ENCODE measurements at regions not wholly inside any gene's neighbourhood (a gene's known extent, or its start where the extent isn't known, plus 50 kb on each side); places are given as distances from the start of the nearest gene placed in this dataset.

DNA sequence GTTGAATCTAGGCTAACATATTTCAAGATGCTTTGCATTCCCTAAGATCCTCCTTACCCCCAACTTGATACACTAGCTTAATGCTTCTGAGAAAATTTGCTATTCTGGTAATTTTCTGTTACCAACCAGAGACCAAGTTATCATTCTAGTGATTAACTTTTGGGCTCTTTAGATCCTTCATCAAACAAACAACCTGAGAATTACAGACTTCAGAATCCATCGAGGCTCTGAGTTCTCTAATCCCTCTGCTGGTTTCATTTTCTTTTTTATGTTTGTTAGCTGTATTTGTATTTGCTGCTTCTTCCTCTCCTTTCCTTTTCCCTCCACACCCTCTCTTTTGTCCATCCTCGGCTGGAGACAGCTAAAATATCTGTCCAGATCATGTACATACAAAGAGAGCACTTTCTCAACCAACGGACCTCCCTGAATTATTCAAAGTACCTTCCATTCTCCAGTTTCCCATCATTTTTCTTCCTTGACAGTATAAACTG lies 98.7 kb upstream of the RIPOR2 start:
- in situ Hi-C loops (cut with MboI; ENCODE audit: low pct_unique_long_range_greater_than_20kb, low sequenced_read_pairs) = no loop called here
- DNase-seq = no peak

DNA sequence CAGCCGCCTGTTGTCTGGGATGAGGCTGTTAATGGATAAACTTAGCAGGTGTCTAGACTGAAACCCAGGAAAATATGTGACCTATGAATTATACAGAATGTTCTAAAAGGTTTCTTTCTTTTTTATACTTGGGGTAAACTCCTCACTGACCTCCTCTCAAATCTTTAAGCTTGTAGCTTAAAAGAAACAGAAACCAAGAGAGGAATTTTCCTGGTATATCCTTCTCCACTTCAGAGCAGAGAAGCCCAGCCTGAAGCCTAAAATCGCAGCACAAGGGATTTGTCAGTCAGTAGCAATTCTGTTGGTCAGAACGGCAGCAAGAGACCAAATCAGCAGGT lies 99.4 kb upstream of the RIPOR2 start:
- in situ Hi-C loops (cut with MboI; ENCODE audit: low pct_unique_long_range_greater_than_20kb, low sequenced_read_pairs) = no loop called here
- DNase-seq = no peak

DNA sequence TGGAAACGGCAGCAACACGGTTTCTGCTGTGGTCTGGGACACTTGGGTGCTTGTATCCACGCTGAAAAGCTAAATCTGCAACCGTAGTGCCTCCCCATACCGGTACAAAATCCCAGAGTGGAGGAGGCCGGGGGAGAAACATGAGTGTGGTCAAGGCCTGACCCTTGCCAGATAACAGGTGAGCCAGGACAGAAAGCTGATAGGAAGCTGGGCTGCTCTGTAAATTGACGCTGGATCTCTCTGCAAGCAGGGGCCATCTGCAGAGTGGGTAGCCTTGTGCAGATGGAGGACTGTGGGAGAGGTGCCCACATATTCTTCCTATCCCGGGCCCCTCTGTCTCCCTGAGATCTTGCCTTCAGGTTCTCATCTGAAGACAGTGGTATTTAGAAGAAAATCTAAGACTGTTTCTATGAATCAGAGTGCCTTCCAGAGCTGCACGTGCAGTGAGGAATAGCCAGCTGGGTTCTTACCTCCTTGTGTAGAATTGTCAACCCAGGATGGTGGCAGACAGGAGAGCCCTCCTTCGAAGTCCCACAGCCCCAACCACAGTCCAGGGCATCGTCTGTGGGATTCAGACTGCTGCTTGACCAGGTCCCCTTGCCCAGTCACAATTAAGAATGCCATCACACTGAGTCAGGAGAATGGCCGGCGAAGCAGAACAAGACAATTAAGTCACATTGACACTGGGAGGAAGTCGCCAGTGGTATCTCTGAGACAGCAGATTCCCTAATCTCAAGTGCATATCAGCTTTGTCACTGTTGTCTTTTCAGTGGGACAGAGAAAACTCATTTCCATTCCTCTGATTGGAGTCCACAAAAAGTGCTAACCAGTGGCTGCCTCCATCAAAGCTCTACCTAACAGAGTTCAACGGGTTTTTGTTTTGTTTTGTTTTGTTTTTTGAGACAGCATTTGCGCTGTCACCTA lies 100.0 kb upstream of the RIPOR2 start:
- in situ Hi-C loops (cut with MboI; ENCODE audit: low pct_unique_long_range_greater_than_20kb, low sequenced_read_pairs) = no loop called here
- DNase-seq = peak; percentile 75

DNA sequence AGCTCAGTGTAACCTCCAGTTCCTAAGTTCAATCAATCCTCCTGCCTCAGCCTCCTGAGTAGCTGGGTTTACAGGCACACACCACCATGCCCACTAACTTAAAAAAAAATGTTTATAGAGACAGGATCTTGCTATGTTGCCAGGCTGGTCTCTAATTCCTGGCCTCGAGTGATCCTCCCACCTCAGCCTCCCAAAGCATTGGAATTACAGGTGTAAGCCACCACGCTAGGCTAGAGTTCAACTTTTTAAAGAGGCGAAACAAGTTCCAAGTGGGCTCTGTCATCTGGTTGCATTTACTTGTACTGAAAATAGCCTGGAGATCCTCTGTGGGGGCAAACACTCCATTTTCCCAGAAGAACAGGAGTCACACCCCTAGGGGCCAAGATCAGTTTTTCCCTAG lies 100.7 kb upstream of the RIPOR2 start:
- in situ Hi-C loops (cut with MboI; ENCODE audit: low pct_unique_long_range_greater_than_20kb, low sequenced_read_pairs) = no loop called here
- DNase-seq = no peak

DNA sequence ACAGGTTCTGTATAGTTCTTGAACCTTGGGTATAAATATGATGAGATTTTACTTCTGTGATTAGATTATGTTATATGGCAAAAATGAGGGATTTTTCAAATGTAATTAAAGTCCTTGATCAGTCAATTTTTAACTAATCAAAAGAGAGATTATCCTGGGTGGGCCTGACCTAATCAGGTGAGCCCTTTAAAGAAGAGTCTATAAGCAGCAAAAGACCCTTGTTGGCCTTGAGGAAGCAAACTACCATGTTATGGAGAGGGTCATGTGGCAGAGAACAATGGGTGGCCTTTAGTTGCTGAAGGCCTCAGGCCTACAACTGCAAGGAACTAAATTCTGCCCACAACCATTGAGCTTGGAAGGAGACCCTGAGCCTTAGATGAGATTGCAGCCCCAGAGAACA lies 102.5 kb upstream of the RIPOR2 start:
- in situ Hi-C loops (cut with MboI; ENCODE audit: low pct_unique_long_range_greater_than_20kb, low sequenced_read_pairs) = no loop called here

DNA sequence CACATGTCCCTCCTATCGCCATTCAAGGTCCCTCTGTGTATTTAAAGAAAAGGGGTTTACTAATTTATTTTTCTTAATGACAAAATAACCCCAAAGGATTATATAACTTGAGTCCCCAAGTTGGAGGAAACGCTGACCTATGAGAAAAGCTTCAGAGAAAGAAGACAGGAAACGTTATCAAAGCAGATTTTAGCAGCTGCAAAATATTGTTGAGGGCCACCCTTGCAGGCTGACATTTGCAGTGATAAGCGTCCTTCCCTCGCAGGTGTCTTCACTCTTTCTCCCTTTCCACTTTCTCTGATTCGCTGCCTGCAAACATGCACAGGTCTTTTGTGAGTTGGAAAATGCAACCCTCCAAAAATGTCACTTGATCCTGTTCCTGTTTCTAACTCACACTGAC lies 103.2 kb upstream of the RIPOR2 start:
- in situ Hi-C loops (cut with MboI; ENCODE audit: low pct_unique_long_range_greater_than_20kb, low sequenced_read_pairs) = no loop called here
- DNase-seq = no peak

More for the DNA sequence above, 102.5 kb upstream of the RIPOR2 start:
- no peak for DNase-seq

DNA sequence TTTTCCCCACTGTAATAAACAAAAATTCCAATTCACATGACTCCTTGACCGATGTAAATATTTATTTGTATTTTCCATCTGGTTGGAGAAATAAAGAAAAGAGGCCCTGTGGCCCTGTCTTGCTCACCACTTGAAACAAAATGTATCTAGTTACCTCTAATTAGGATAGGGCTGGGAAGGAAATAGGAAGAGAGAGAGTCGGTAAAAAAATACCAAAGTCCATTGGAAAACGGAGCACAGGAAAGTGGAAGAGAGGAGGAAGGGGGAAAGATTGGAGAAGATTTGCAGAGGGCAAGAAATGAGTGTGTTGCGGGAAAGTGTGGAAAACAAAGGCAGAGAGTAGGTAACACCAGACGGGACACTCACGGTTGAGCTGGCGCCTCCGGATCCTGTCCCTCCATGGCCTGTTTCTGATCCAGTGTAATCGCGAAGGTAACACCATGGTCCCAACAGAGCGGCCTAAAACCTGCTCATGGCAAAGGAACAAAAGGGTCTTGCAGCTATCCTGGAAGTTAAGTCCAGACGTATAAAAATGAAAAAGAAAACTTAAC lies 105.8 kb upstream of the RIPOR2 start:
- DNase-seq = no peak
- in situ Hi-C loops (cut with MboI; ENCODE audit: low pct_unique_long_range_greater_than_20kb, low sequenced_read_pairs) = no loop called here

DNA sequence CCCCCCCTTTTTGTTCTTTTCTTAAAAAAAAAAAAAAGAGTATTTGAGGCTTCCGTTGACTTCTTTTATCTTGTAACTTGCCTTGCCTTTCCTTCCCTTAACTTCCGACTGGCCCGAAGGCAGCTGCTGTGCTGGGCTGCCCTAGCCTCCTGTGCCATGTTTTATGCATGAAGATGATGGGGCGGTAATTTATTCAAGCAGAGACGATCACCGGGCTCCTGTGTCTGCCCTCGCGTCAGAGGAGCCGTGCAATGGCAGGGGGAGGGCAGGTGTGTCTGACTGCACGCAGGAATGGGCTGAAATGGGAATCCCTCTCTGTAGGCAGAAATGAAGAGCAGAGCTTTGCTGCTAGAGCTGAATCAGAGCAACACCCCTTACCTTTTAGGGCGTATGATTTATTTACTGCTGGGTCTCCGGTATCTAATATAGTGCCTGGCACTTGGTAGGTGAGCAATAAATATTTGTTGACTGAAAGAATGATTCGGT lies 106.3 kb upstream of the RIPOR2 start:
- in situ Hi-C loops (cut with MboI; ENCODE audit: low pct_unique_long_range_greater_than_20kb, low sequenced_read_pairs) = no loop called here
- no peak for DNase-seq

DNA sequence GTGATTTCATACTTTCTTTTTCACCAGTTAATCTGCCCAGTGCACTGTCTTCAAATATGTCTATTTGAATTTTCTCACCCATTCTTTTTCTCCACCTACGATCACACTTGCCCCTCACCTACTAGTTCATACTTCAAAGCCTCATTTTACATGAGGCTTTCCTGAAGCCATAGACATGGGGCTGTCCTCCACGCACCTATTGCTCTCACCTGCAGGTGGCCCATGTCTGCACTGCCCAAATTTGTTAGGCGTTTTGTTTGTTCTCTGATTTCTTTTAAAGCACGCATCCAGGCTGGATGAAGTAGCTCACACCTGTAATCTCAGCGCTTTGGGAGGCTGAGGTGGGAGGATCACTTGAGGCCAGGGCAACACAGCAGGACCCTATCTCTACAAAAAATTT lies 106.8 kb upstream of the RIPOR2 start:
- no peak for DNase-seq
- in situ Hi-C loops (cut with MboI; ENCODE audit: low pct_unique_long_range_greater_than_20kb, low sequenced_read_pairs) = no loop called here

DNA sequence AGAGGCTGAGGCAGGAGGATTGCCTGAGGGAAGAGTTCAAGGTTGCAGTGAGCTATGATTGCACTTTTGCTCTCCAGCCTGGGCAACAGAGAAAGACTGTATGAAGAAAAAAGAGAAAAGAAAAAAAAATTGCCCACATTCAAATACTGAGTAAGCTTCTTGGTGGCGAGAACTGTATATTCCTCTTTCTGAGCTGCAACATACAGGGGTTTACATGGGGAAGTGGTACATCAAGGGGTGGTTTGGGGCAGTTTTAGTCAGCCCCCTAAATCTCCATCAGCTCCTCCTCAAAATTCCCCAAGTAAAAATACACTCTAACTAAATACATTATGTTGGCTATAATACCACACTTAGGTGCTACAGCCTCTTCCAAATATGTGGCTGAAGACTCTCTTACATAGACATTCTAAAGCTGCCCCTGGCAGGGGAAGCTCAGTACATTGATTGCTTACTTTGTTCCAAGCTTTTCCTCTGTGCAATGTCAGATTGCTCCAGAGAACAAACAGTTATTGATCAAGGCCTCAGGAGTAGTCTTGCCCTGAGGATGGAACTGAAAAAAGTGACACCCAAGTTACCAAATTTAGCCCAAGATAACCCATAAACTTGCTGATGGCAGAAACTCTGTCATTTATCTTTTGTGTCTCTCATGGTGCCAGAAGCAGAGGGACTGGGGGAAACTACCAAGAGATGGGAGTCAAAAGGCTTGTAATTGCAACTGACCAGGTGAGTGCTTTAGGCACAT lies 107.4 kb upstream of the RIPOR2 start:
- in situ Hi-C loops (cut with MboI; ENCODE audit: low pct_unique_long_range_greater_than_20kb, low sequenced_read_pairs) = no loop called here
- DNase-seq = no peak

DNA sequence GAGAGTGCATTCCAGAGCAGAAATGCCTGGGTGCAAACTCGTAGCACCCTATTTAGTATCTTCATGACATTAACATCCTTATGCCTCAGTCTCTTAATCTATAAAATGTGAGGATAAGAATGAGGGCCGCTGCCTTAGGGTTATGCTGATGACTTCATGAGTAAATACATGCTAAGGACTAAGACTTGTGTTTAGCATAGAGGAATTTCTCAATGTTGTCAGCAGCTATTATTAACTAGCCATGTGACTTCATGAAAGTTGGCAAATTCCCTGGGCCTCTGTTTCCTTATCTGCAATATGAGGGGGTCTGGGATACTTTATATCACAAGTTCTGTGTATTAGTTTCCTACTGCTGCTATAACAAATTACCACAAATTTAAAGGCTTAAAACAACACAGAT lies 108.1 kb upstream of the RIPOR2 start:
- no peak for DNase-seq
- in situ Hi-C loops (cut with MboI; ENCODE audit: low pct_unique_long_range_greater_than_20kb, low sequenced_read_pairs) = no loop called here

DNA sequence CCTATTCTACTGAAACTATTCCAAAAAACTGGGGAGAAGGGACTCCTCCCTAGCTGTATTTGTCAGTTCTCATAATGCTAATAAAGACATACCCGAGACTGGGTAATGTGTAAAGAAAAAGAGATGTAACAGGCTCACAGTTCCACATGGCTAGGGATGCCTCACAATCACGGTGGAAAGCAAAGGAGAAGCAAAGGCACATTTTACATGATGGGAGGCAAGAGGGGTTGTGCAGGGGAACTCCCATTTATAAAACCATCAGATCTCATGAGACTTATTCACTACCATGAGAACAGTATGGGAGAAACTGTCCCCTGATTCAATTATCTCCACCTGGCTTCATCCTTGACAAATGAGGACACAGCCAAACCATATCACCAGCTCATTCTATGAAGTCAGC lies 111.2 kb upstream of the RIPOR2 start:
- DNase-seq = no peak
- in situ Hi-C loops (cut with MboI; ENCODE audit: low pct_unique_long_range_greater_than_20kb, low sequenced_read_pairs) = no loop called here

DNA sequence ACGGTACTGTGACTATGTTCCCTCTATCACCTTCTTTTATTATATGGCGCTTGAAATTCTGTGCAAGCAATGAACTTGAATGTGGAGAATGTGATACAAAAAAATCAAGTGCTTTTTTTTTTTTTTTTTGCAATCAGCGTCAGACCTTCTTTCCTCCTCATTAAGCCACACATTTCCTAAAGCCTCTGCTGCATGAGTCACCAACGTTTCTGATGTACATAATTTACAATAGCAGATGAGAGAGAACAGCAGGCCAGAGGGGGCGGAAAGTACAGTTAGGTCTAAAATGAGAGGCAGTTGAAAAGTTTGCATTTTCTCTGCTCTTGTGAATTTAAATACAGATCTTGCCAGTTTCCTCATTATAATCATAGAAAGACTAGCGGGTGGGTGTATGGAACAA lies 114.6 kb upstream of the RIPOR2 start:
- in situ Hi-C loops (cut with MboI; ENCODE audit: low pct_unique_long_range_greater_than_20kb, low sequenced_read_pairs) = no loop called here
- peak; percentile 94 for DNase-seq

DNA sequence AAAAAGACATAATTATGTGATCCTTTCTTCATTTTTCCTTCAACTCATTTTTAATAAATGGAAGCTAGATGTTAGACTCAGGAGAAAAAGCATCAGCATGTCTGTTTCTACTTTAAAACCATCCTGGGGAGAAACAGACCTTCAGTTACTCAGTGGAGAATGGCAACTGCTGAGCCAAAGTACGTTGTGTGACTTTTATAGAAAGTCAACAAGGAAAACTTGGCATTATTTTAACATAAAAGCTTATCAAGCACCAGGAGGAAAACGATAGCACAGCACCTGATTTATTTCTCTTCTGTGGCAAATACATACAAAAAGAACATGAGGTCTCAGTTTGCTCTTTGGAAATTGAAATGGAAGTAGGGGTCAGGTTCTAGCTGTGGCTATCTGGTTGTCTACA lies 115.3 kb upstream of the RIPOR2 start:
- no peak for DNase-seq
- in situ Hi-C loops (cut with MboI; ENCODE audit: low pct_unique_long_range_greater_than_20kb, low sequenced_read_pairs) = no loop called here

DNA sequence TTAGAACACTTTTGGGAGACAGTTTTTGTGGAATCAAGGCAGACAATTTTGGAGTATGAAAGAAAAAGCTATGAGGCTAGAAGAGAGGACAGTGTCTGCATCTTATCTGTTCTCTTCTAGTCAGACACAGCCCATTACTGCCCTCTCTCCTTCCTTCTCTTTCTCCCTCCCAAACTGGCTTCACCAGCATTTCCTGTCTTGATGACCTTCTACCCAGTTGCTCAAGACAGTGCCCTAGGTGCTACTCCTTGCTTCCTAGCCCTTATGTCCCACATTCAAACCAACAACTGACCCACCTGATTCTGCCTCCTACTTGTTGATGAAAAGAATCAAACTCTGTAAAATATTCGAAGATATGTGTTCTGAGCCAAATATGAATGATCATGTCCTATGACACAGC lies 116.4 kb upstream of the RIPOR2 start:
- in situ Hi-C loops (cut with MboI; ENCODE audit: low pct_unique_long_range_greater_than_20kb, low sequenced_read_pairs) = no loop called here
- no peak for DNase-seq

DNA sequence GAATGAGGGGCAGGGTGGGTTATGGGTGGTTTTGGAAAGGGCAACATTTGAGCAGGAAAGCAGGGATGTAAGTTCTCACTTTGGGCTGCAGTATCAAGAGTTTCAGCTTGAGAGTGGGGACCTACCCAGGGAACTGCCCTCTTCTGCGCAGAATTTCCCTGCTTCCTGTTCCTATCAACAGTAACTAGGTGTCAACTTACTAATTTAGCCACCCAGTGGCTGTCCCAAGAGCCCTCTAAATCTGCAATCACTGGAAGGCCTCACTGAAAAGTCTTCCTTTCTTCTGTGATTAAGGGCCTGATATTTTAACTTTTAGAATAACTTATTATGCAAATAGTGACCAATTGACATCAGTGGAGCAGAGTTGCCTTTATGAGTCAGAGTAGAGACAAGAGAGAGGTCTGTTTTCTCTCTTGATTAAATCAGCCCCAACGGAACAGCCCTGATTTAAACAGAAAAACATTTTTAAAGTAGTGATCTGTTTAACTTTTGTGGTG lies 118.2 kb upstream of the RIPOR2 start:
- DNase-seq = peak; percentile 56
- in situ Hi-C loops (cut with MboI; ENCODE audit: low pct_unique_long_range_greater_than_20kb, low sequenced_read_pairs) = no loop called here

DNA sequence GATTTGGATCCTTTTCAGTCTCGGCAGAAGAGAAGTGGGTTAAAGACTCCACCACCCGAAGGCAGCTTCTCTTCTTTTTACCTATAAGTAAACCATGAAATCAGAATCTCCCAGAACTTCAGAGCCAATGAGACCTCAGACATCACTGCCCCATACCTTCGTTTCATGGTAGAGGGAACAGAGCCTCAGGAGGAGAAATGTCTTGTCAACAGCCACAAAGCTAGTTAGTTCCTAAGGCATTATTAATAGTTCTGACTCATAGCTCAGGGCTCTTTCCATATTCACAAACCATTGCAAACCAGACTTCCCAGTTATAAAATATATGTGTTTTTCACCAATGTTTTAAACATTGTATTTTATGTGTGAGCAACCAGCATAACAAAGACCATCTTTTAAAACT lies 118.7 kb upstream of the RIPOR2 start:
- in situ Hi-C loops (cut with MboI; ENCODE audit: low pct_unique_long_range_greater_than_20kb, low sequenced_read_pairs) = no loop called here
- no peak for DNase-seq

DNA sequence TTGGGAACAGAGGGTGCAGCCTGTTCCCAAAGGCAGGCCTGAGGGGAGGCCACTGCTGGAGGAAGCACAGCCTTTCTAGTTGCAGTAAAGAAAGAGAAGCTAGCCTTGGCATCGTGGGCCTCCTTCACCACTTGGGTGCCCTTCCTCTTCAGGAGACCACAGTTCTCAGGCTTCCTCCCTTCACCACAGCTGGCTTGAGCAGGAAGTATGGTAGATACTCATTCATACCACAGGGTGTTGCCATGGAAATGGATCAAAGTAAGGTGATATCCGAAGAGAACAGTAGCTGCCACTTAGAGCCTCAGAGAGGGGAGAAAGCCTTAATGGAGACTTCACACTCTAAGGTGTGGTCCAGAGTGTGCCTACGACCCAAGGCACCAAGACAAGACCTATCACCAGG lies 120.4 kb upstream of the RIPOR2 start:
- in situ Hi-C loops (cut with MboI; ENCODE audit: low pct_unique_long_range_greater_than_20kb, low sequenced_read_pairs) = no loop called here
- DNase-seq = peak; percentile 92

DNA sequence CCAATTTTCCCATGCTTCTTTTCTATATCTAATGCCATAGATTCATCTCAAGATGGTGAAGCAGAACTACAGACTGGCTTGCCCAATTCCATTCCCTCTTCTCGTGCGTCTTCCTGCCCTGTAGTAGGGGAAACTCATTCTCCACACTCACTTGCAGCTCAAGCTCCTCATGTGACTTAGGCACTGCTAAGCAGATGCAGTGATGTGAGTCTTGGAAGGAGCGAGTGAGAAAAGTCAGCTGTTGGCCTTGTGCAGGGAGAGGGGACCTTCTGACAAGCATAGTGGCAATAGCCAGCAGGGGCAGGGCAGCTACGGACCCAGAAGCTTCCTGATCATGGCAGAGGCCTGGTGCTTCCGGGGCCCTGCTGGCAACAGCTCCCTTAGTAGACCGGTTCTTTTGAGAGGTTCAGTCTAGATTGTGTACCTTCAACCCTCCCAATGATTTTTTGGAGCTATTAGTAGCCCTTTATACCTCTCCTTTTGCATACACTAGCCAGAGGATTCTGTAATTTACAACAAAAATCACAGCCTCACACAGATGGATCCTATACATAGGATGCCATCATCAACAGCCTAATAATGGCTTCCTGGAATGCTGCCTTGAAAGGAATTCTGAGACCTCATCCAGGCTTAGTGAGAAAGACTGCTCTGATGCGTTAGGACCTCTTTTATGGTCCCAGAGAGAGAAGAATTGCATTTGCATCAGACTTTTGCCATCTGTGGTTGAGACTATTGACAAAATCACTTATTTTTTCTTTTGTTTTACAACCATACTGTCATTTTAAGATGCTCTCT lies 121.5 kb upstream of the RIPOR2 start:
- no peak for DNase-seq
- in situ Hi-C loops (cut with MboI; ENCODE audit: low pct_unique_long_range_greater_than_20kb, low sequenced_read_pairs) = no loop called here
